ENCODE measurements at regions not wholly inside any gene's neighbourhood (a gene's known extent, or its start where the extent isn't known, plus 50 kb on each side); places are given as distances from the start of the nearest gene placed in this dataset.

GRCh38 chr17:36742267-36743000 is 141.1 kb downstream of the MRM1 start:
- H3K4me1 ChIP-seq (ENCODE audit: control insufficient read depth in 2 of 2, insufficient read depth in 2 of 2, low read length in 2 of 2), result no peaks in the 10 kb centered on the region
- WGBS, result 73% methylated on average over 18 of the region's 18 CpGs
- H3K9me3 ChIP-seq (ENCODE audit: control insufficient read depth in 2 of 2, insufficient read depth in 1 of 2, low read length in 1 of 2), result no peaks in the 10 kb centered on the region
- no peak for DNase-seq (ENCODE audit: low read depth in 6 of 9, low spot score in 9 of 9)
- H3K4me3 ChIP-seq (ENCODE audit: low read length in 2 of 2), result no peak overlapping the region
- no peaks in the 10 kb centered on the region for H3K36me3 ChIP-seq (ENCODE audit: control insufficient read depth in 2 of 2, insufficient read depth in 2 of 2, low read length in 1 of 2)
- no peak overlapping the region for H3K27ac ChIP-seq (ENCODE audit: low read depth in 1 of 2, low read length in 1 of 2)
- H3K27me3 ChIP-seq (ENCODE audit: control insufficient read depth in 2 of 2, insufficient read depth in 1 of 2, low read length in 1 of 2), result peaks cover 0 to 25% of the 10 kb centered on the region in 2 donors

GRCh38 chr17:36743130-36743529 is 141.7 kb downstream of the MRM1 start:
- DNase-seq (ENCODE audit: low read depth in 6 of 9, low spot score in 9 of 9), result no peak
- Histone ChIP-seq H3K4me3 (ENCODE audit: low read length in 2 of 2) (no peak overlapping the region), H3K27ac (ENCODE audit: low read depth in 1 of 2, low read length in 1 of 2) (no peak overlapping the region), H3K4me1 (ENCODE audit: control insufficient read depth in 2 of 2, insufficient read depth in 2 of 2, low read length in 2 of 2) (no peaks in the 10 kb centered on the region), H3K36me3 (ENCODE audit: control insufficient read depth in 2 of 2, insufficient read depth in 2 of 2, low read length in 1 of 2) (no peaks in the 10 kb centered on the region), H3K27me3 (ENCODE audit: control insufficient read depth in 2 of 2, insufficient read depth in 1 of 2, low read length in 1 of 2) (peaks cover 0 to 25% of the 10 kb centered on the region in 2 donors), H3K9me3 (ENCODE audit: control insufficient read depth in 2 of 2, insufficient read depth in 1 of 2, low read length in 1 of 2) (no peaks in the 10 kb centered on the region)
- 89% methylated on average over 7 of the region's 7 CpGs for WGBS

GRCh38 chr17:36746381-36747053 is 145.1 kb downstream of the MRM1 start:
- no peak overlapping the region for H3K4me3 ChIP-seq (ENCODE audit: low read length in 2 of 2)
- WGBS, result 95% methylated on average over 18 of the region's 18 CpGs
- H3K27me3 ChIP-seq (ENCODE audit: control insufficient read depth in 2 of 2, insufficient read depth in 1 of 2, low read length in 1 of 2), result peaks cover 0 to 25% of the 10 kb centered on the region in 2 donors
- no peak for DNase-seq (ENCODE audit: low read depth in 6 of 9, low spot score in 9 of 9)
- no peaks in the 10 kb centered on the region for H3K4me1 ChIP-seq (ENCODE audit: control insufficient read depth in 2 of 2, insufficient read depth in 2 of 2, low read length in 2 of 2)
- H3K27ac ChIP-seq (ENCODE audit: low read depth in 1 of 2, low read length in 1 of 2), result no peak overlapping the region
- H3K36me3 ChIP-seq (ENCODE audit: control insufficient read depth in 2 of 2, insufficient read depth in 2 of 2, low read length in 1 of 2), result no peaks in the 10 kb centered on the region
- no peaks in the 10 kb centered on the region for H3K9me3 ChIP-seq (ENCODE audit: control insufficient read depth in 2 of 2, insufficient read depth in 1 of 2, low read length in 1 of 2)

- DNase-seq (ENCODE audit: low read depth in 6 of 9, low spot score in 9 of 9), result no peak
- 97% methylated on average over 12 of the region's 12 CpGs for whole genome bisulfite sequencing
These were observed 146.5 kb downstream of the MRM1 start for GRCh38 chr17:36747861-36748260.

GRCh38 chr17:36748272-36748671 is 146.9 kb downstream of the MRM1 start:
- H3K27ac ChIP-seq (ENCODE audit: low read depth in 1 of 2, low read length in 1 of 2), result no peak overlapping the region
- no peaks in the 10 kb centered on the region for H3K36me3 ChIP-seq (ENCODE audit: control insufficient read depth in 2 of 2, insufficient read depth in 2 of 2, low read length in 1 of 2)
- no peak for DNase-seq (ENCODE audit: low read depth in 6 of 9, low spot score in 9 of 9)
- no peaks in the 10 kb centered on the region for H3K9me3 ChIP-seq (ENCODE audit: control insufficient read depth in 2 of 2, insufficient read depth in 1 of 2, low read length in 1 of 2)
- no peak overlapping the region for H3K4me3 ChIP-seq (ENCODE audit: low read length in 2 of 2)
- peaks cover 0 to 22% of the 10 kb centered on the region in 2 donors for H3K27me3 ChIP-seq (ENCODE audit: control insufficient read depth in 2 of 2, insufficient read depth in 1 of 2, low read length in 1 of 2)
- no peaks in the 10 kb centered on the region for H3K4me1 ChIP-seq (ENCODE audit: control insufficient read depth in 2 of 2, insufficient read depth in 2 of 2, low read length in 2 of 2)
- 83% methylated on average over 10 of the region's 10 CpGs for WGBS

More at GRCh38 chr17:36747861-36748260, 146.5 kb downstream of the MRM1 start:
- Histone ChIP-seq H3K4me1 (ENCODE audit: control insufficient read depth in 2 of 2, insufficient read depth in 2 of 2, low read length in 2 of 2) (no peaks in the 10 kb centered on the region), H3K9me3 (ENCODE audit: control insufficient read depth in 2 of 2, insufficient read depth in 1 of 2, low read length in 1 of 2) (no peaks in the 10 kb centered on the region), H3K36me3 (ENCODE audit: control insufficient read depth in 2 of 2, insufficient read depth in 2 of 2, low read length in 1 of 2) (no peaks in the 10 kb centered on the region), H3K27me3 (ENCODE audit: control insufficient read depth in 2 of 2, insufficient read depth in 1 of 2, low read length in 1 of 2) (peaks cover 0 to 21% of the 10 kb centered on the region in 2 donors), H3K4me3 (ENCODE audit: low read length in 2 of 2) (no peak overlapping the region), H3K27ac (ENCODE audit: low read depth in 1 of 2, low read length in 1 of 2) (no peak overlapping the region)

- DNase-seq (ENCODE audit: low read depth in 6 of 9, low spot score in 9 of 9), result no peak
- no peak overlapping the region for H3K4me3 ChIP-seq (ENCODE audit: low read length in 2 of 2)
- no peaks in the 10 kb centered on the region for H3K9me3 ChIP-seq (ENCODE audit: control insufficient read depth in 2 of 2, insufficient read depth in 1 of 2, low read length in 1 of 2)
- H3K27ac ChIP-seq (ENCODE audit: low read depth in 1 of 2, low read length in 1 of 2), result no peak overlapping the region
- no peaks in the 10 kb centered on the region for H3K4me1 ChIP-seq (ENCODE audit: control insufficient read depth in 2 of 2, insufficient read depth in 2 of 2, low read length in 2 of 2)
- H3K27me3 ChIP-seq (ENCODE audit: control insufficient read depth in 2 of 2, insufficient read depth in 1 of 2, low read length in 1 of 2), result peaks cover 0 to 23% of the 10 kb centered on the region in 2 donors
- 90% methylated on average over 17 of the region's 17 CpGs for WGBS
- H3K36me3 ChIP-seq (ENCODE audit: control insufficient read depth in 2 of 2, insufficient read depth in 2 of 2, low read length in 1 of 2), result no peaks in the 10 kb centered on the region
These were observed 148.1 kb downstream of the MRM1 start for GRCh38 chr17:36749493-36749892.

- Histone ChIP-seq H3K27me3 (ENCODE audit: control insufficient read depth in 2 of 2, insufficient read depth in 1 of 2, low read length in 1 of 2) (peaks cover 0 to 23% of the 10 kb centered on the region in 2 donors), H3K9me3 (ENCODE audit: control insufficient read depth in 2 of 2, insufficient read depth in 1 of 2, low read length in 1 of 2) (no peaks in the 10 kb centered on the region), H3K4me1 (ENCODE audit: control insufficient read depth in 2 of 2, insufficient read depth in 2 of 2, low read length in 2 of 2) (no peaks in the 10 kb centered on the region), H3K4me3 (ENCODE audit: low read length in 2 of 2) (no peak overlapping the region), H3K27ac (ENCODE audit: low read depth in 1 of 2, low read length in 1 of 2) (no peak overlapping the region), H3K36me3 (ENCODE audit: control insufficient read depth in 2 of 2, insufficient read depth in 2 of 2, low read length in 1 of 2) (no peaks in the 10 kb centered on the region)
- WGBS, result 91% methylated on average over 10 of the region's 10 CpGs
- DNase-seq (ENCODE audit: low read depth in 6 of 9, low spot score in 9 of 9), result no peak
These were observed 149.0 kb downstream of the MRM1 start for GRCh38 chr17:36750316-36750885.

- Histone ChIP-seq H3K4me1 (ENCODE audit: control insufficient read depth in 2 of 2, insufficient read depth in 2 of 2, low read length in 2 of 2) (no peaks in the 10 kb centered on the region), H3K36me3 (ENCODE audit: control insufficient read depth in 2 of 2, insufficient read depth in 2 of 2, low read length in 1 of 2) (no peaks in the 10 kb centered on the region), H3K27ac (ENCODE audit: low read depth in 1 of 2, low read length in 1 of 2) (no peak overlapping the region), H3K4me3 (ENCODE audit: low read length in 2 of 2) (no peak overlapping the region), H3K9me3 (ENCODE audit: control insufficient read depth in 2 of 2, insufficient read depth in 1 of 2, low read length in 1 of 2) (no peaks in the 10 kb centered on the region), H3K27me3 (ENCODE audit: control insufficient read depth in 2 of 2, insufficient read depth in 1 of 2, low read length in 1 of 2) (peaks cover 0 to 18% of the 10 kb centered on the region in 2 donors)
- DNase-seq (ENCODE audit: low read depth in 6 of 9, low spot score in 9 of 9), result no peak
- 83% methylated on average over 10 of the region's 10 CpGs for WGBS
These were observed 150.9 kb downstream of the MRM1 start for GRCh38 chr17:36752096-36752888.

Data from thymus (tissue), 11 donors.